Glomerular visceral epithelial cell (primary cell): ENCODE measurements at regions not wholly inside any gene's neighbourhood (a gene's known extent, or its start where the extent isn't known, plus 50 kb on each side); places are given as distances from the start of the nearest gene placed in this dataset.
A peak's percentile ranks its signal among the peaks of the same experiment; 100 is the strongest.

ENCODE experiments used
- DNase-seq: peaks from one replicate; pipeline ENCODE4 v3.0.0-alpha.2; 2016; ENCODE audit errors: extremely low spot score

DNA sequence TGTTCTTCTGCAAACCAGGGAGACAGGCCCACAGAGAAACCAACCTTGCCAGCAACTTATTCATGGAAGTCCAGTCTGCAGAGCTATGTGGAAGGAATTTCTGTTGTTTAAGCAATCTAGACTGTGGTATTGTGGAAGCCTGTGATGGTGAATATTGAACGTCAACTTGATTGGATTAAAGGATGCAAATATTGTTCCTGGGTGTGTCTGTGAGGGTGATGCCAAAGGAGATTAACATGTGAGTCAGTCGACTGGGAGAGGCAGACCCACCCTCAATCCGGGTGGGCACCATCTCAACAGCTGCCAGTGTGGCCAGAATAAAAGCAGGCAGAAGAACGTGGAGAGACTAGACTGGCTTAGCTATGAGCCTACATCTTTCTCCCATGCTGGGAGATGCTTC is 606.0 kb downstream of the EFNB2 start:
- no peak for DNase-seq

DNA sequence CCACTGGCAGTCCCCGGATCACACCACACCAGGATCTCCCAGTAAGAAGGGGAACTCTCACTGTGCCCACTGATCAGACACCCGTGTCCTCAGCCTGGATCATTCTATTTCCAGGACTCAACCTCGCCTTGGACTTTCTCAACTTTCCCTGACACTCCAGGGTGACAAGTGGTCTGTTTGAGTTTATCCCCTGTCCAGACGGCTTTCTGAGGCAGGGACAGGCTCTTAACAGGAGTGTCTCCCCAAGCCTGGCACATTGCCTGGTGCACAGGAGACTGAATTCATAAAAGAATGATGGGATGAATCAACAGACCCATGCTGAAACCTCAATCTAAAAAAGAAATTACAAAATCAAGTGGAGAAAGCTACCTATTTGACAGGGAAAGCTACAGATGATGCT is 606.6 kb downstream of the EFNB2 start:
- DNase-seq, result no peak

DNA sequence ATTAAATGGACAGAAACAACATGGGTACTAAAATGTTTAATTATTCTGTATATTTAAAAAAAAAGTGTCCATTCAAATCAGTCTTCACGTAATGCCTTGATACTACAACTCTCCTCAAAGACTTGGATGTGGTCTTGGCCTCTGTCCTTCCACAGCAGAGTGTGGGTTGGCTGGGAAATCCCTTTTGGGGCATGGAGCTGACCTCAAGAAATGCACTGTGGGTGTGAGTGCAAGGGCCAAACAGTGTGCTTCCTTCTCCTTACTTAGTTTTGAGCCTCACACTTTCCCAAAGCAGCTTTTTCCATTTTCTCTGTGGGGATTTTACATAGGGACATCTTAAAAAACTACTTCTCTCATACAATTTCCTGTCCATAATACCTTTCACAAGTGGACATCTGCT is 607.4 kb downstream of the EFNB2 start:
- DNase-seq, result no peak

DNA sequence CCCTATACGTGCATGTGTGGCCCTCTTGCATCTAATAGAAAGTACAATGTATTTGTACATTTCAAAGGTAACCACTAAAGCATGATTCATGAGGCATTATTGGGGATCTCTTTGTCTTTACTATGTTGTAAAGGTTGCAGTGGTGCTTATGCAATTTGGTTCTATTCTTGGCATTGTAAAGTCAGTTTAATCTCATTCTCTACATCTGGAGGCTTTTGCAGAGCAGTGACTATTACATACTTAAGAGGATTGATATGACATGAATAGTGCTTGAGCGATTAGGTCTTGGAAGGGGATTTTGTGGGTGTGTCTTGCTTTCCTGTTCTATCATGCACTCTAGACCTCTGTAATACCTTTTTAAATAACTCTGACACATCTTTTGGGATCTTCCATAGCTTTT is 610.0 kb downstream of the EFNB2 start:
- DNase-seq, result no peak

DNA sequence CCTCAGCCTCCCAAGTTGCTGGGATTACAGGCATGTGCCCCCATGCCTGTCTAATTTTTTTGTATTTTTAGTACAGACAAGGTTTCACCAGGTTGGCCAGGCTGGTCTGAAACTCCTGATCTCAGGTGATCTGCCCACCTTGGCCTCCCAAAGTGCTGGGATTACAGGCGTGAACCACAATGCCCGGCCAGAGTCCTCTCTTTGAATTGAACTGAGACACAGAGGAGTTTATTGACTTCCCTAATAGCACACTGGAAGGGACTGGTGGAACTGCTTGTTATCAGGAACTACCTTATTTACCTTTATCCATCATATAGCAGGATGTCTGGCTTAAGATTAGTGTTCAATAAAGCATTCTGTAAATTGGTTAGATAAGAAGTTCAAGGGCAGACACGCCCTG is 613.8 kb downstream of the EFNB2 start:
- no peak for DNase-seq

DNA sequence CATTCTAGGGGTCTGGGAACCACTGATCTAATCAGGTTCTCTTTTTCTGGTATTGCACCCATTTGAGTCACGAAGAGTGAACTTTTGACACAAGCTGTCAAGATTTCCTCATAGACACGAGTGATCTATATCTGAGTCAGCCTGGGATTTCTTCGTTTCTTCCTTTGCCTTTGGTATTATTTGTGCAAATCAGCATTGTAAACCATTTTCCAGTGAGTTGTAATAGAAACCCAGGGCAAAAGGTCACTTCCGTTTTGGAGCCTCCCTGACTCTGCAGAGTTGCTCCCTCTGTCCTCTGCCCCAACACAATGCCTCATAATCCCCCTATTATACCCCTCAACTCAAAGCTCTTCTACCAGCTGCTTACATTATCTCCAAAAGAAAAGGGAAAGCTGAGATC is 615.1 kb downstream of the EFNB2 start:
- DNase-seq, result peak; percentile 31

DNA sequence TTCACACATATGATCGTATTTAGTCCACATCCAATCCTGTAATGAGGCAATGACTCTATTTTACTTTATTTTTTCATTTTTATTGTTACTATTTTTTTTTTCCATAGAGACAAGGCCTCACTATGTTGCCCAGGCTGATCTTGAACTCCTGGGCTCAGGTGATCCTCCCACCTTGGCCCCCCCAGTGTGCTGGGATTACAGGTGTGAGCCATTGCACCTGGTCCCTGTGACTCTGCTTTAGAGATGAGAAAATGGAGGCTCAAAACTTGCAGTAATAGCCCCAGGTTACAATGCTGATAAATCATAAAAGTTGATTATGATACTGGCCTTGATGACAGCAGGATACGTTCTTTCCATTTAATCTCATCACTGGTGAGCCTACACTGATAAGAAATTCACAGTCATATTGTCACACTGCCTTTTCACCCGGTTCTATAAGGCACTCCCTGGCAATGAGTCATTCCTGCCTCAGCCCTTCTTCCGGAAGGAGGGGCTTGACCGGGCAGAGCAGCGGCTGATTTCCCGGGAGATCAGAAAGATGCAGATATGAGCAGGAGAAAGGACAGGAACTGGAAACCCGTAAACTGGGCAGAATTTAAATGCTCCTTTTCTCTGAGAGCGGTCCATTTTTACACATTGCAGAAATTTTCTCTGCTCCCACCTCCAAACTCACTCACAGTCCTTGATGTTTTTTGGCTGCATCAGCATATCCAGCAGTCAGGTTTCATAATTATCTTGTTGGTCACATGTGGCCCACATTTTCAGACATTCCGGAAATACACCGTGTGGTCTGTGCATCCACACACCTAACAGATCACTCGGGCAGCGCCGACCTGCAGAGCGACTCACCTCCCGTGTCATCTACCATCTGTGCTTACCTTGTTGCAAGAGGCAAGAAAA is 616.4 kb downstream of the EFNB2 start:
- peak; percentile 75 for DNase-seq

DNA sequence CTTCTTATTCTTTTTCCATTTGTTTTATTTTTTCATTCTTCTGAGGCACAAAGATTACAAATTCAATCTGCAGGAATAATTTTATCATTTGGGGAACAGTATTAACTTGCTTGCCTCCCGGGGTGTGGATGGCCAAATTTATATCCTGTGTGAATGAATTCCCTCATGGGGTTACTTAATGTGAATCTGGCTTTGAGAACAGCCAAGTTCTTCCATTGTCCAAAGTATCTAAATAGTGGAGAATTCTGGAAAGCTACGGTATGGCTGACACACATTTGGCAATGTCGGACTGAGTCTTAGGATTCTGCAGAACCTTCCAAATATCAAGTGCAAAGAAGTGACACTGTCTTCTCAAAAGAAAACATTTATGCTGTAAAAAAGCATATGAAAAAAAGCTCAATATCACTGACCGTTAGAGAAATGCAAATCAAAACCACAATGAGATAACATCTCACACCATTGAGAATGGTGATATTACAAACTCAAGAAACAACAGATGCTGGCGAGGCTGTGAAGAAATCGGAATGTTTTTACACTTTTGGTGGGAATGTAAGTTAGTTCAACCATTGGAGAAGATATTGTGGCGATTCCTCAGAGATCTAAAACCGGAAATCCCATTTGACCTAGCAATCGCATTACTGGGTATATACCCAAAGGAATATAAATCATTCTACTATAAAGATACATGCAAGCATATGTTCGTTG is 620.2 kb downstream of the EFNB2 start:
- no peak for DNase-seq

DNA sequence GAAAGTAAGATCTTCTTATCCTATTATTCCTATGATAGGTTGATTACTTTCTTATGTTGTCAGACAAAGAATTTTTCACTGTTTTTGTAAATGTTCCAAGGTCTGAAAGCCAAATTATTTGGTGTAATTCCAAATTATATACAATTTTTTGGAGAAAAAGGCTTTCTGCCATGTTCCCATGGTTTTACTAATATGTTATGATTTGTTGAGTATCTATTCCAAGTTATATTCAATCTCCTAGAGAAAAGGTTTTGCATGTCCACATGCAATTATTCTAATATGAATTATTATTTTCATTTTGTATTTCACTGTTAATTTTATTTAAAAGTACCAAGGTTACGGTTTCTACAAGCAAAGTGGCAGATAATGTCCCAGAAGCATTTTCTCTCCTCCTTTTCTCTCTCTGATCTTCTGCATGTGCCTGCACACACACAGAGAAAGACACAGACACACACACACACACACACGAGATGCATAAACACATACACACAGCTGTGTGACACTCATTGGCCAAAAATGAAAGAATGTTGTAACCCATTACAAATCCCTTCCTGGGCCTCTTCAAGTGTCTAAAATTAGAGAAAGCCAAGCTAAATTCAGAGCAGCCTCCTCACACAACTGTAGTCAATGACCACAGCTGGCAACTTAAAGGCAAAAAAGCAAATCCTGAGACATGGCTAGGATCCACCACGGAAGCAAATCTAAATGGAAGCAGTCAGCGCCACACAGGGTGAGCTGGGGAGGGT is 621.0 kb downstream of the EFNB2 start:
- no peak for DNase-seq

DNA sequence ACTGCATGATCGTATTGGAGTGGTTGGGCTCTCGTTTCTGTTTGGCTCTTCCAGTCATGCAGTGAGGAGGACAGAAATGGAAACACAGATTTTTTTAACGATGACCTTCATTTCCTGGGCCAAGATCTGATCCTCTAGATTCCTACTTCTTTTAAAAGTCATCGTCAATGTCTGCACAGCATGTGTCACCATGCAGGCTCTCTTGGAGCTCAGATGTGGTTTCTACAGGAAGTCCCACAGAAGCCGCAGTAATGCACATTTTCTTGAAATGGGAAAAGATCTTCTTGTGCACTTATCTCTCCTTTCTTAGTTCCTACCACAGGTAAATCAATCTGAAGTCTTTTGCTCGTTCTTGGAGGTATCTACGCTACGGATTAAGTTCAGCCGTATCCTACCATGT is 626.9 kb downstream of the EFNB2 start:
- peak; percentile 26 for DNase-seq

DNA sequence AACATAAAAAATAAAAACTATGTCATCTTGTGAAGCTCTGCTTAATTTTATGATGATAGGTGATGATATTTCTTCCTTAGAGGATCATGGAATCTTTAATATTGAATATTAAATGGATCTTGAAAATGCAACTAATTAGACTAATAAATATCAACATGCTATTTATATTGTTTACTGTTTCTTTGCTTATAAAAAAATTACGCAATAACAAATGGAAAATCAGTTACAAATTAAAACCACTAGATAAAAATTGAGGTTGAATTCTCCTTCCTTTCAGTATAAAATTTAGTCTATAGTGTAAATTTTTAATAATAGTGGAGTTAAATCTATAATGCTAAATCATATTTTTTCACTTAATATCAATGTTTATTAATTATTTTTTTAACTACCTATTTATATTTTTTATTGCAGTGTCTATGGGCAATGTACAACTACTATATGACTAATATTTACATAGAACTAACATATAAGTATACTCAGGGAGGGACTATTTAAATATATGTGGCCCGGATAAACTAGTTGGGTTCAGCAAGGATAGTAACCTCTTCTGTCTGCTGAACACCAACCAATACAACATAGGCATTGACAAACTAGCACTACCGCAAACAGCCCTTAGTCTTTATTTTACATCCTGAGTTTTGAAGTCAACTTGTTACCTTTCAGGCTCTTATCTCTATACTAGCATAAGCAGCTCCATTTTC is 628.0 kb downstream of the EFNB2 start:
- DNase-seq, result no peak

DNA sequence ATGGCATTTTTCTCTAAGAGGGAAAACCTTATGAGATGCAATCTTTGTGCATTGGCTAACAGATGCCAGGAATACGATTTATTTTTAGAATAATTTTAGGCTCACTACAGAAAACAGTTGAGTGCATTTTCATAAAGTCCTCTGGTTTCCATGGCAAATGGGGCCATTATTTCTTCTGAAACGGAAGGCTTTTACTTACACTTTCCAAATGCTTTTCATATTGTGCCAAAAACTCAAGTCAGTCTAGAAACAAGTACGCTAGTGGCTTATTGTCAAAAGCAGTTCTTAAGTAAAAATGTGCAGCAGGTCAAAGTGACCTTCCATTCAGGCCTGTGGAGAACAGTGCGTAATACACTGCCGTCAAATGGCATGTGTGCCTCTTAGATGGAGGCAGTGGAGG is 628.7 kb downstream of the EFNB2 start:
- DNase-seq, result no peak

DNA sequence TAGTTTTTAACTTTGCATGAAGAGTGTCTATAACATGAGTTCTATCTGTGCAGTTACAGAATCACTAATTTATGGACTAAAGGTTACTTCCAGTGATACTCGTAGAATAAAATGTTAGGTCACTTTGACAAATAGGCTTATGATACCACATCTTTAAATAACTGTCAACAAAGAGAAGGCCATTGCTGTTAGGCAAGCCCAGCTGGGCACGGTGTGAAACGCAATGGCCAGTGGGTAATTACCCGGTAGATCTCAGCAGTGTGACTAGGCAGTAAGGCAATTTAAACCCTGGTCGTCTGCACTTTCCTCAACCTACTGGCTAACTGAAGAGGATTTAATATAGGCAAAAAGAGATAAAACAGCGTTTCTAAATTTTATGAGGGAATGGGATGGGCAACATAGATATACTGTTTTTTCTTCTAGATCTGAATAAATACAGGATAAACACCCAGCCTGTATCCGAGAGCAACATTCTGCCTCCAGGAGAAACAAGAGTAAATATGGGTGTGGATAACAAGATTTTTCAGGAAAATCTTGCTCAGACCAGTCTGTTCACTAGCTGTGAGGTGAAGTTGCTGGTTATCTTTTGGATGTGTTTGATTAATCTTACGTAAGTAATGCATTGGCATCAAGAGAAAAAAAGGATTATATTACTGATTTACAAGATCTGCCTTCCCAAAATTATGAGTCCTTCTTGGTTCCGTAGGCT is 631.3 kb downstream of the EFNB2 start:
- DNase-seq, result no peak

DNA sequence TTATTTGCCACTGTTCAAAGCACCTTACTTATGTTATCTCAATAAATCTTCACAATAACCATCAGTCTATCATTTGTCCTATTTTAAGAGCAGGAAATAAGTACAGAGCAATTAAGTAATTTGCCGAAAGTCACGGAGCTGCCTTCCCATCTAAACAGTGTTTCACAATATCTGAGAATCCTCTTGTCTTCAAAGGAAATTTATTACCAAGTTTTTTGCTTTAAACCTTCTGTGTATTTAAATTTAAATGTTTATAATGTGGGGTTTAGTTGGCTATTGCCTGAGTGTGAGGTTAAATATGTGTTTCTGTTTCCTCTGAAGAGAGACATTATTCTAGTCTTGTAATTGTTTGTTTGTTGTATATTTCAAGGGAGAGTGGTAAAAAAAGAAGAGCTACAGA is 633.1 kb downstream of the EFNB2 start:
- DNase-seq, result no peak

DNA sequence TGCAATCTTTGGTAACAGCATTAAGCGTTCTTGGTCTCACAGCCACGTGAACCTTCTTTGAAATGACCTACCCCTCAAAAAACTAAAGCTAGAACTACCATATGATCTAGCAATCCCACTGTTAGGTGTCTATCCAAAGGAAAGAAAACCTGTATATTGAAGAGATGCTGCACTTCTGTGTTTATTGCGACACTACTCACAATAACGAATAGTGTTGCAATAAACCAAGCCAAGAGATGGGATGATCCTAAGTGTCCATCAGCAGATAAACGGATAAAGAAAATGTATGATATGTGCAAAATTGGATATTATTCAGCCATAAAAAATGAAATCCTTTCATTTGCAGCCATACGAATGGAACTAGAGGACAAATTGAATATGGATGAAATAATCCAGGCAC is 637.9 kb downstream of the EFNB2 start:
- no peak for DNase-seq

DNA sequence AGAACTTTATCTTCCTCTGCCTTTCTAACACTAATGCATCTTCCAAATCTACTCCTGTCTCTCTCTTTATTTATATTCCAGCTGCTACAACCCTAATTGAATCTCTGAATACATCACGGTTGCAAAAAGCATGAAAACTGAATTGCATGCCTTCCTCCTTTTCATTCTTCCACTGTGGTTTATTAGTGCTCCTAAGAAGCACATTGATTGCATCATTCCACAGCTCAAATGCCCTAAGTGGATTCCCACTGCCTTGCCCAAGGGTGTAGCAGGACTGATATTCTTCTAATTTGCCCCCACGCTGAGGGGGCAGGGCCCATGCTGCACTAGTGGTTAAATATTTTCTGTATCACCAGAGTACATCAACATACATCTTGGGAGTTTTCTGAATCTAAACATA is 640.8 kb downstream of the EFNB2 start:
- DNase-seq, result no peak

DNA sequence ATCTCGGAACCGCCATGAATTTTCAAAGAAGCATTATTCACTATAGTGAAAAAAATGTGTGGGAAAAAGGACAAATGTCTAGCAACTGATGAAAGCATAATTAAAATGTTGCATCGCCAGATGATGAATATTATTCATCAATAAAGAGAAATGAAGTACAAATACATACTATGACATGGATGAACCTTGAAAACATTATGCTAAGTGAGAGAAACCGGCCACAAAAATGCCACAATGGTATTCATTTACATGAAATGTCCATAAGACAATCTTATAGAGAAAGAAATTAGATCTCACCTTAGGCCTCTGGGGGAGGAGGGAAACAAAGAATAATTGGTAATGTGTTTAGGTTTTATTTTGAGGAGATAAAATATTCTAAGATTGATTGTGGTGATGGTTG is 645.0 kb downstream of the EFNB2 start:
- DNase-seq, result no peak

DNA sequence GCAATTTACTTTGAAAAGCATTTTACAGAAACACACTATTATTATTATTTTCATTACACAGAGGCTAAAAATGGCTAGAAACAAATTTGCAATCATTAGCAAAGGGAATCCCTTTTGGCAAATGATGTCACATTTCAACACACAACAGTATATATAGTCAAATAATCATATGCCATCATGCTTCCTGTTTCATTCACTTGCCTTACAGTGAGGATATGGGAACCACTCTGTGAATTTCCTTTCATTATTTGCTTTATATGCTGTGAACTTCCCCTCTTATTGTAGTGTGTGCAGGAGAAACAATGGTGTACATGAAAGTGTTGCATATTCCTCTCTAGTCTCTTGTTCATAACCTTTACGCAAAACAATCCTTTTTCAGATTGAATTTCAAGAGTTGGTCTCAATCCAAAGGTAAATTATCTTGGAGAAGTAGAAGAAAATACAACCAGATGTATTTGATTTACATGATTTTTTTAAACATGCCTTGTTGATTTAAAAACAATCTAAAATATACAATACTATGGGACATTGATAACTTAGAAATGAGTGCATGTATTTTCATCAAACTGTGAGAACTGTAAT is 657.3 kb downstream of the EFNB2 start:
- DNase-seq, result no peak

DNA sequence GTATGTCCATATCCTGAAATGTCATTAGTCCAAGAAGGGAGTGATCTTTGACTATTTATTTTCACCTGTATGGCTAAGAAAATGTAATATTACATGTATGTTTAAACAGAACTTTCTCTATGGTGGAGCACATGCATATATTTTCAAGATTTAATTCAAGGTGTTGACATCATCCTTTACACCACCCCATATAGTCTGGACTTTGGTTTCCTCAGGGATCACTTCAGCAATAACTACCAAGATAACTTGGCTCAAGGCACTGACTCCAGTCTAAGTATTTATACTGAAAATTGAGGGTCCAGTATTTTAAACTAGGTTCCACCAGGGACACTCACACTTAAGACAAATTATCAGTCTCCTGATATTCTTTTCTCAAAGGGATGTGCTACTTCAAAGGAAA is 660.6 kb downstream of the EFNB2 start:
- DNase-seq, result no peak

DNA sequence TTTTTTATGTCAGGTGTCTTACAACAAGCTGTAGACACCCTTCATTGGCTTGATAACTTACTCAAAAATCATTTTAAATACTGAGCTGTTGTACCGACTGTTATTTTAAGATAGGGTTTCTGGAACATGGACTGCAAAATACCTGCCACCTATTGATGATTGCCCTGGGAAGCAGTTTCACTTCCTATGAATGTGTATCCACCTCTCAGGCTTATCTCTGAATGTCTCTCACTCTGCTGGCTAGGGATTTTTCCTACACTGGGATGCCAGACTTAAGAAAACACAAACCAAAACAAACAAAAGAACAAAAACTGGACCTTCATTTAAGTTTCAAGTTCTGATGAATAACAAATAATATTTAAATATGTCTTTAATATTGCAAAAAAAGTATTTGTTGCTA is 663.7 kb downstream of the EFNB2 start:
- no peak for DNase-seq

DNA sequence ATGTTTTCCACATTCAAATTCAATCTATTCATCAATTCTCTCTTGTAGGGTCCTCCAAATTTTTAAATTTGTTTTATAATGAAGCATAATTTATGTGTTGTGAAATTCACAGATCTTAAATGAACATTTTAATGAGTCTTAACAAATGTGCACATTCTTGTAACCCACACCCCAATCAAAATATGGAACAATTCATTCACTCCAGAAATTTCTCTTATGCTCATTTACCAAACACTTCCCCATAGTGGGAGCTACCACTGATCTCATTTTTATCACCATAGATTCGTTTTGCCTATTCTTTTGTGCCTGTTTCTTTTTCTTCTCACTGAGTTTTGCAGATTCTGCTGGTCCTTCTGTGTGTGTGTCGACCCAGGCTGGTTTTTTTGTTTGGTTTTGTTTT is 664.1 kb downstream of the EFNB2 start:
- DNase-seq, result no peak
